ENCODE measurements at regions not wholly inside any gene's neighbourhood (a gene's known extent, or its start where the extent isn't known, plus 50 kb on each side); places are given as distances from the start of the nearest gene placed in this dataset.

DNA sequence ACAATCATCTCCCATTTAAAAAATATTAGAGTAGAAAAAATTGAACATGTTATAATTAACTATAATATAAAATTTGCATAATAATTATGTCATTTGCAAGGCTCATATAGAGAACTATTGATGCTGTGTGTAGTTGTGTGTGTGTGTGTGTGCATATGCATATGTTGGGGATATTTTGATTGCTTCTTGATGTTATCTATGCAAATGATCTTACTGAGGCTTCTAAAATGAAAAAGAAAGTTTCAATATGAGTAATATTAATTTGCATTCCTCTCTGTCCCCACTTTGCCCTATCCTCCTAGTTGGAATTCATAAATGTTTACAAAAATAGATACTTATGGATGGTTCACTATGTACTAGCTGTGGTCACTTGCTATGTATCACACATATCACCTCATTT is 523.3 kb downstream of the TRIB2 start:
- TF ChIP-seq ZNF384 (IDR thresholded peaks at IDR 0.05), result no peak
- TF ChIP-seq SP1 (IDR thresholded peaks at IDR 0.05), result no peak
- TF ChIP-seq FOXM1 (IDR thresholded peaks at IDR 0.05; ENCODE audit: borderline replicate concordance), result no peak

Measured in HEK293T (cell line).